ENCODE measurements at regions not wholly inside any gene's neighbourhood (a gene's known extent, or its start where the extent isn't known, plus 50 kb on each side); places are given as distances from the start of the nearest gene placed in this dataset.

- TF ChIP-seq CTCF (IDR thresholded peaks at IDR 0.05) (no peak), POLR2A (IDR thresholded peaks at IDR 0.05) (no peak)
Observed at GRCh38 chr2:228725031-228725430, 543.5 kb upstream of the SPHKAP start.

Data from thyroid gland (tissue), 4 donors.